Smooth muscle cell (in vitro differentiated cells): ENCODE measurements at regions not wholly inside any gene's neighbourhood (a gene's known extent, or its start where the extent isn't known, plus 50 kb on each side); places are given as distances from the start of the nearest gene placed in this dataset.

Experiments used
- DNase-seq: peaks from one replicate; lab custom pipeline; 2025; ENCODE audit not compliant: unreplicated experiment; lab: John Stamatoyannopoulos, UW
- H2AFZ ChIP-seq: fragments of 200-600 bp; sonication (generic); 2 replicates; pipeline ENCODE4 v1.6.0; 2016; ENCODE audit warnings: antibody characterized with exemption, low read depth, mild to moderate bottlenecking
- H3F3A ChIP-seq: fragments of 200-600 bp; sonication (generic); 2 replicates; pipeline ENCODE4 v1.6.0; 2017; ENCODE audit warnings: antibody characterized with exemption, low read depth
- H3K27ac ChIP-seq: fragments of 200-600 bp; sonication (generic); 2 replicates; pipeline ENCODE4 v1.5.1; 2016; ENCODE audit warnings: low read depth, mild to moderate bottlenecking
- H3K27me3 ChIP-seq: fragments of 200-600 bp; sonication (generic); 2 replicates; pipeline ENCODE4 v1.6.1; 2016; ENCODE audit warnings: low read depth, mild to moderate bottlenecking
- H3K36me3 ChIP-seq: fragments of 200-600 bp; sonication (generic); 2 replicates; pipeline ENCODE4 v1.5.1; 2016; ENCODE audit warnings: low read depth
- H3K4me1 ChIP-seq: fragments of 200-600 bp; sonication (generic); 2 replicates; pipeline ENCODE4 v1.5.1; 2016; ENCODE audit warnings: low read depth
- H3K4me2 ChIP-seq: fragments of 200-600 bp; sonication (generic); 2 replicates; pipeline ENCODE4 v1.6.0; 2016; ENCODE audit warnings: mild to moderate bottlenecking
- H3K4me3 ChIP-seq: fragments of 200-600 bp; sonication (generic); 2 replicates; pipeline ENCODE4 v1.5.1; 2016; ENCODE audit warnings: mild to moderate bottlenecking
- H3K79me2 ChIP-seq: fragments of 200-600 bp; sonication (generic); 2 replicates; pipeline ENCODE4 v1.6.0; 2016; ENCODE audit warnings: low read depth, mild to moderate bottlenecking
- H3K9ac ChIP-seq: fragments of 200-600 bp; sonication (generic); 2 replicates; pipeline ENCODE4 v1.6.0; 2016; ENCODE audit warnings: low read depth
- H3K9me3 ChIP-seq: fragments of 200-600 bp; sonication (generic); replicated peaks from 2 replicates; pipeline ENCODE4 v1.5.1; 2016; ENCODE audit warnings: low read depth
- H4K20me1 ChIP-seq: fragments of 200-600 bp; sonication (generic); 2 replicates; pipeline ENCODE4 v1.6.0; 2016; ENCODE audit warnings: low read depth
- CTCF ChIP-seq: fragments of 200-600 bp; sonication (generic); IDR thresholded peaks from 2 replicates; pipeline ENCODE4 v1.5.1; 2017; ENCODE audit warnings: borderline replicate concordance, mild to moderate bottlenecking, antibody characterized with exemption; ENCODE audit not compliant: insufficient read depth, poor library complexity, severe bottlenecking
- WGBS: methylation state at CpG from one replicate; pipeline ENCODE4 v1.1.7; 2016; ENCODE audit warnings: low lambda C conversion rate; 5-methylcytosine and 5-hydroxymethylcytosine counted together

- TF ChIP-seq CTCF, result no peak
- Histone ChIP-seq H3K36me3 (no peaks in the 10 kb centered on the region), H3K4me3 (no peak overlapping the region), H3K27me3 (no peaks in the 10 kb centered on the region), H3K9me3 (no peaks in the 10 kb centered on the region), H3F3A (no peaks in the 10 kb centered on the region), H3K4me1 (no peaks in the 10 kb centered on the region), H2AFZ (no peak overlapping the region), H3K9ac (no peak overlapping the region), H3K4me2 (no peak overlapping the region), H4K20me1 (no peaks in the 10 kb centered on the region), H3K27ac (no peak overlapping the region), H3K79me2 (no peaks in the 10 kb centered on the region)
- WGBS, result 81% methylated on average over 4 of the region's 4 CpGs
- DNase-seq, result no peak
Observed at GRCh38 chr18:49681387-49681786, 119.5 kb downstream of the LIPG start.

GRCh38 chr18:49678440-49678839 is 116.6 kb downstream of the LIPG start:
- Histone ChIP-seq H3K4me3 (no peak overlapping the region), H3K79me2 (no peaks in the 10 kb centered on the region), H3K4me2 (no peak overlapping the region), H3K27me3 (no peaks in the 10 kb centered on the region), H3K9me3 (no peaks in the 10 kb centered on the region), H3K27ac (no peak overlapping the region), H2AFZ (no peak overlapping the region), H3F3A (no peaks in the 10 kb centered on the region), H3K36me3 (no peaks in the 10 kb centered on the region), H3K9ac (no peak overlapping the region), H4K20me1 (no peaks in the 10 kb centered on the region), H3K4me1 (no peaks in the 10 kb centered on the region)
- DNase-seq, result no peak
- 81% methylated on average over 3 of the region's 3 CpGs for WGBS
- TF ChIP-seq CTCF, result no peak

GRCh38 chr18:49677762-49678413 is 116.0 kb downstream of the LIPG start:
- Histone ChIP-seq H3K36me3 (no peaks in the 10 kb centered on the region), H3K27ac (no peak overlapping the region), H3K4me2 (no peak overlapping the region), H3K9ac (no peak overlapping the region), H3K9me3 (no peaks in the 10 kb centered on the region), H3K4me3 (no peak overlapping the region), H3K79me2 (no peaks in the 10 kb centered on the region), H2AFZ (no peak overlapping the region), H3K4me1 (no peaks in the 10 kb centered on the region), H4K20me1 (no peaks in the 10 kb centered on the region), H3F3A (no peaks in the 10 kb centered on the region), H3K27me3 (no peaks in the 10 kb centered on the region)
- TF ChIP-seq CTCF, result no peak
- DNase-seq, result no peak
- WGBS, result 89% methylated on average over 10 of the region's 10 CpGs

GRCh38 chr18:49677081-49677480 is 115.2 kb downstream of the LIPG start:
- Histone ChIP-seq H2AFZ (no peak overlapping the region), H3F3A (no peaks in the 10 kb centered on the region), H3K27ac (no peak overlapping the region), H4K20me1 (no peaks in the 10 kb centered on the region), H3K9ac (no peak overlapping the region), H3K36me3 (no peaks in the 10 kb centered on the region), H3K4me3 (no peak overlapping the region), H3K27me3 (no peaks in the 10 kb centered on the region), H3K79me2 (no peaks in the 10 kb centered on the region), H3K9me3 (no peaks in the 10 kb centered on the region), H3K4me2 (no peak overlapping the region), H3K4me1 (no peaks in the 10 kb centered on the region)
- DNase-seq, result no peak
- WGBS, result 73% methylated on average over 4 of the region's 4 CpGs
- TF ChIP-seq CTCF, result no peak
